Stimulated activated CD8-positive, alpha-beta memory T cell treated with anti-CD3 and anti-CD28 coated beads, Interleukin-2, amount 100 ng/mL, for 48 hours (primary cell): ENCODE measurements at regions not wholly inside any gene's neighbourhood (a gene's known extent, or its start where the extent isn't known, plus 50 kb on each side); places are given as distances from the start of the nearest gene placed in this dataset.
"Not testable (repeated sequence)": the region's sequence is repeated elsewhere in the genome, so short reads cannot be mapped to it uniquely, and the experiment has no call there.

Source experiments
- DNase-seq, 2 donors: peaks; one replicate each; pipeline ENCODE4 v3.0.0-alpha.2; 2020; ENCODE audit warnings: low read depth in 2 of 2

- no peak for DNase-seq
Measured at GRCh38 chr5:130488252-130488651, 584.0 kb downstream of the CHSY3 start.

- no peak for DNase-seq
Measured at GRCh38 chr5:130479045-130479804, 575.0 kb downstream of the CHSY3 start.

- DNase-seq, result no peak
Measured at GRCh38 chr5:130476325-130476724, 572.1 kb downstream of the CHSY3 start.

- no peak for DNase-seq
Measured at GRCh38 chr5:130462516-130462915, 558.3 kb downstream of the CHSY3 start.

GRCh38 chr5:130455175-130455574 is 550.9 kb downstream of the CHSY3 start:
- no peak for DNase-seq

GRCh38 chr5:130452744-130453143 is 548.5 kb downstream of the CHSY3 start:
- no peak for DNase-seq

GRCh38 chr5:130436430-130436829 is 532.2 kb downstream of the CHSY3 start:
- no peak for DNase-seq

GRCh38 chr5:130427222-130427955 is 523.1 kb downstream of the CHSY3 start:
- no peak for DNase-seq

GRCh38 chr5:130425424-130425823 is 521.2 kb downstream of the CHSY3 start:
- DNase-seq, result no peak

GRCh38 chr5:130424341-130424740 is 520.1 kb downstream of the CHSY3 start:
- DNase-seq, result no peak

GRCh38 chr5:130402906-130403305 is 498.6 kb downstream of the CHSY3 start:
- no peak for DNase-seq

GRCh38 chr5:130400091-130400490 is 495.8 kb downstream of the CHSY3 start:
- no peak for DNase-seq

- no peak for DNase-seq
Measured at GRCh38 chr5:130398825-130399224, 494.6 kb downstream of the CHSY3 start.

GRCh38 chr5:130397727-130398126 is 493.5 kb downstream of the CHSY3 start:
- DNase-seq, result not testable (repeated sequence)

- no peak for DNase-seq
Measured at GRCh38 chr5:130397132-130397531, 492.9 kb downstream of the CHSY3 start.

GRCh38 chr5:130391727-130392264 is 487.5 kb downstream of the CHSY3 start:
- not testable (repeated sequence) for DNase-seq

GRCh38 chr5:130386155-130386554 is 481.9 kb downstream of the CHSY3 start:
- DNase-seq, result no peak

GRCh38 chr5:130385656-130386055 is 481.4 kb downstream of the CHSY3 start:
- DNase-seq, result no peak

GRCh38 chr5:130365956-130366355 is 461.7 kb downstream of the CHSY3 start:
- no peak for DNase-seq

- DNase-seq, result no peak
Measured at GRCh38 chr5:130350131-130350530, 445.9 kb downstream of the CHSY3 start.

GRCh38 chr5:130337179-130337888 is 433.1 kb downstream of the CHSY3 start:
- DNase-seq, result no peak

GRCh38 chr5:130335117-130335516 is 430.9 kb downstream of the CHSY3 start:
- DNase-seq, result no peak
